Activated CD8-positive, alpha-beta memory T cell treated with anti-CD3 and anti-CD28 coated beads, Interleukin-2, amount 10 ng/mL, durations not matched to agents 7 days and 5 days (primary cell): ENCODE measurements at regions not wholly inside any gene's neighbourhood (a gene's known extent, or its start where the extent isn't known, plus 50 kb on each side); places are given as distances from the start of the nearest gene placed in this dataset.

Source experiments
- ATAC-seq: fragments of 150-1000 bp; cut with Tn5 transposase; one replicate; pipeline ENCODE4 v1.10.0; 2021; ENCODE audit warnings: moderate library complexity
- CTCF ChIA-PET: fragments of 350-600 bp; sonication (Branson Sonifier 250); formaldehyde crosslinking; loops from one replicate; lab custom pipeline; 2021; ENCODE audit warnings: antibody characterized with exemption; lab: Charles Lee
- DNase-seq: peaks from one replicate; pipeline ENCODE4 v3.0.0-alpha.2; 2020
- H3K27ac Mint-ChIP-seq: one replicate; pipeline ENCODE4 v1.8.0; 2021; ENCODE audit warnings: mild to moderate bottlenecking, mixed read lengths
- H3K27me3 Mint-ChIP-seq: one replicate; pipeline ENCODE4 v1.8.0; 2021; ENCODE audit warnings: mixed read lengths
- H3K36me3 Mint-ChIP-seq: one replicate; pipeline ENCODE4 v1.8.0; 2021; ENCODE audit warnings: mild to moderate bottlenecking, mixed read lengths
- H3K4me1 Mint-ChIP-seq: one replicate; pipeline ENCODE4 v1.8.0; 2021; ENCODE audit warnings: mixed read lengths
- H3K4me3 Mint-ChIP-seq: one replicate; pipeline ENCODE4 v1.8.0; 2021; ENCODE audit warnings: mild to moderate bottlenecking, moderate library complexity, mixed read lengths
- H3K9me3 Mint-ChIP-seq: one replicate; pipeline ENCODE4 v1.8.0; 2022; ENCODE audit warnings: low read depth, mixed read lengths

- no peak overlapping the region for H3K27ac Mint-ChIP-seq
- no peak for ATAC-seq
- H3K4me1 Mint-ChIP-seq: peaks cover 63% of the 10 kb centered on the region
- no peaks in the 10 kb centered on the region for H3K27me3 Mint-ChIP-seq
- CTCF ChIA-PET: interaction anchor here (1.2 kb wide), 1 partner anchor 14 kb away, joined by 3 read pairs; no protein-coding TSS in a partner anchor
- H3K4me3 Mint-ChIP-seq: no peak overlapping the region
- no peaks in the 10 kb centered on the region for H3K9me3 Mint-ChIP-seq
- no peak for DNase-seq
- peaks cover 9% of the 10 kb centered on the region for H3K36me3 Mint-ChIP-seq
Observed at GRCh38 chr17:77395501-77396048, 254.8 kb downstream of the SEC14L1 start.

- DNase-seq (no peak), ATAC-seq (no peak)
- H3K36me3 Mint-ChIP-seq: peaks cover 5% of the 10 kb centered on the region
- H3K4me1 Mint-ChIP-seq: peaks cover 60% of the 10 kb centered on the region
- CTCF ChIA-PET: interaction anchor here (0.8 to 1.2 kb wide), 3 partner anchors 15 to 98 kb away, joined by 3 to 4 read pairs (median 3); no protein-coding TSS in a partner anchor
- H3K27ac Mint-ChIP-seq: no peak overlapping the region
- H3K9me3 Mint-ChIP-seq: no peaks in the 10 kb centered on the region
- H3K4me3 Mint-ChIP-seq: no peak overlapping the region
- no peaks in the 10 kb centered on the region for H3K27me3 Mint-ChIP-seq
Observed at GRCh38 chr17:77396610-77397009, 255.8 kb downstream of the SEC14L1 start.

GRCh38 chr17:77398274-77398673 lies 257.5 kb downstream of the SEC14L1 start:
- CTCF ChIA-PET: interaction anchor here (1.5 to 4.2 kb wide), 3 partner anchors 8 to 96 kb away, joined by 4 to 53 read pairs (median 43); no protein-coding TSS in a partner anchor
- H3K4me3 Mint-ChIP-seq: no peak overlapping the region
- no peak for DNase-seq
- H3K27ac Mint-ChIP-seq: peak overlapping the region; percentile 28
- H3K36me3 Mint-ChIP-seq: peaks cover 13% of the 10 kb centered on the region
- peaks cover 56% of the 10 kb centered on the region for H3K4me1 Mint-ChIP-seq
- ATAC-seq: no peak
- H3K27me3 Mint-ChIP-seq: no peaks in the 10 kb centered on the region
- H3K9me3 Mint-ChIP-seq: no peaks in the 10 kb centered on the region

GRCh38 chr17:77399319-77399957 lies 258.7 kb downstream of the SEC14L1 start:
- H3K4me3 Mint-ChIP-seq: no peak overlapping the region
- peaks cover 16% of the 10 kb centered on the region for H3K36me3 Mint-ChIP-seq
- no peak for ATAC-seq
- no peaks in the 10 kb centered on the region for H3K9me3 Mint-ChIP-seq
- H3K4me1 Mint-ChIP-seq: peaks cover 60% of the 10 kb centered on the region
- DNase-seq: no peak
- H3K27ac Mint-ChIP-seq: peak overlapping the region; percentile 86
- CTCF ChIA-PET: interaction anchor here (0.6 to 4.2 kb wide), 24 partner anchors 9 to 559 kb away, joined by 3 to 53 read pairs (median 10); partner anchors contain the start of gene TNRC6C
- H3K27me3 Mint-ChIP-seq: no peaks in the 10 kb centered on the region

- DNase-seq (peak; percentile 82), ATAC-seq (peak; percentile 73)
- Mint-ChIP-seq H3K9me3 (no peaks in the 10 kb centered on the region), H3K27ac (peak overlapping the region; percentile 86), H3K4me1 (peaks cover 68% of the 10 kb centered on the region), H3K27me3 (no peaks in the 10 kb centered on the region), H3K36me3 (peaks cover 21% of the 10 kb centered on the region), H3K4me3 (peak overlapping the region; percentile 69)
- CTCF ChIA-PET: interaction anchor here (0.6 to 4.2 kb wide), 39 partner anchors 10 to 558 kb away, joined by 3 to 53 read pairs (median 8); partner anchors contain the start of gene TNRC6C
Observed at GRCh38 chr17:77400445-77400870, 259.7 kb downstream of the SEC14L1 start.

- Mint-ChIP-seq H3K4me3 (no peak overlapping the region), H3K36me3 (peaks cover 26% of the 10 kb centered on the region), H3K27me3 (no peaks in the 10 kb centered on the region), H3K9me3 (no peaks in the 10 kb centered on the region), H3K27ac (peak overlapping the region; percentile 30), H3K4me1 (peaks cover 82% of the 10 kb centered on the region)
- CTCF ChIA-PET: interaction anchor here (1.0 to 5.0 kb wide), 6 partner anchors 12 to 51 kb away, joined by 4 to 53 read pairs (median 28); no protein-coding TSS in a partner anchor
- ATAC-seq: no peak
- no peak for DNase-seq
Observed at GRCh38 chr17:77402159-77402731, 261.5 kb downstream of the SEC14L1 start.

GRCh38 chr17:77403854-77404253 lies 263.1 kb downstream of the SEC14L1 start:
- CTCF ChIA-PET: interaction anchor here (2.7 to 5.0 kb wide), 3 partner anchors 21 to 72 kb away, joined by 8 to 28 read pairs (median 13); no protein-coding TSS in a partner anchor
- H3K27me3 Mint-ChIP-seq: no peaks in the 10 kb centered on the region

GRCh38 chr17:77404812-77405581 lies 264.2 kb downstream of the SEC14L1 start:
- ATAC-seq: peak; percentile 84

More at GRCh38 chr17:77403854-77404253, 263.1 kb downstream of the SEC14L1 start:
- peaks cover 28% of the 10 kb centered on the region for H3K36me3 Mint-ChIP-seq
- H3K4me3 Mint-ChIP-seq: no peak overlapping the region
- no peak for DNase-seq
- peak overlapping the region; percentile 91 for H3K27ac Mint-ChIP-seq
- H3K4me1 Mint-ChIP-seq: peaks cover 90% of the 10 kb centered on the region
- ATAC-seq: no peak
- H3K9me3 Mint-ChIP-seq: no peaks in the 10 kb centered on the region

GRCh38 chr17:77405867-77406732 lies 265.3 kb downstream of the SEC14L1 start:
- Mint-ChIP-seq H3K27ac (peak overlapping the region; percentile 91), H3K9me3 (no peaks in the 10 kb centered on the region), H3K4me3 (peak overlapping the region; percentile 84), H3K4me1 (peaks cover 90% of the 10 kb centered on the region), H3K36me3 (peaks cover 33% of the 10 kb centered on the region), H3K27me3 (no peaks in the 10 kb centered on the region)
- CTCF ChIA-PET: interaction anchor here (1.0 to 5.0 kb wide), 10 partner anchors 8 to 728 kb away, joined by 3 to 28 read pairs (median 6); no protein-coding TSS in a partner anchor
- DNase-seq (no peak), ATAC-seq (no peak)

More at GRCh38 chr17:77404812-77405581, 264.2 kb downstream of the SEC14L1 start:
- no peaks in the 10 kb centered on the region for H3K9me3 Mint-ChIP-seq
- H3K27me3 Mint-ChIP-seq: no peaks in the 10 kb centered on the region
- peak overlapping the region; percentile 91 for H3K27ac Mint-ChIP-seq
- H3K4me3 Mint-ChIP-seq: peak overlapping the region; percentile 84
- peaks cover 28% of the 10 kb centered on the region for H3K36me3 Mint-ChIP-seq
- peak; percentile 96 for DNase-seq
- CTCF ChIA-PET: interaction anchor here (1.0 to 5.0 kb wide), 12 partner anchors 10 to 729 kb away, joined by 3 to 28 read pairs (median 5); no protein-coding TSS in a partner anchor
- H3K4me1 Mint-ChIP-seq: peaks cover 90% of the 10 kb centered on the region

- no peak for DNase-seq
- H3K36me3 Mint-ChIP-seq: peaks cover 31% of the 10 kb centered on the region
- no peaks in the 10 kb centered on the region for H3K9me3 Mint-ChIP-seq
- ATAC-seq: no peak
- H3K27me3 Mint-ChIP-seq: no peaks in the 10 kb centered on the region
- CTCF ChIA-PET: interaction anchor here (1.0 kb wide), 1 partner anchor 38 kb away, joined by 4 read pairs; no protein-coding TSS in a partner anchor
- peaks cover 93% of the 10 kb centered on the region for H3K4me1 Mint-ChIP-seq
- H3K27ac Mint-ChIP-seq: peak overlapping the region; percentile 51
- no peak overlapping the region for H3K4me3 Mint-ChIP-seq
Observed at GRCh38 chr17:77407321-77408277, 266.8 kb downstream of the SEC14L1 start.

GRCh38 chr17:77408284-77408683 lies 267.5 kb downstream of the SEC14L1 start:
- Mint-ChIP-seq H3K27me3 (no peaks in the 10 kb centered on the region), H3K4me1 (peaks cover 93% of the 10 kb centered on the region), H3K36me3 (peaks cover 30% of the 10 kb centered on the region), H3K4me3 (no peak overlapping the region), H3K9me3 (no peaks in the 10 kb centered on the region), H3K27ac (peak overlapping the region; percentile 51)
- no peak for ATAC-seq
- CTCF ChIA-PET: interaction anchor here (1.0 to 6.2 kb wide), 3 partner anchors 8 to 78 kb away, joined by 4 to 33 read pairs (median 4); no protein-coding TSS in a partner anchor
- DNase-seq: no peak
